SU-DHL-6 (cell line): ENCODE measurements at regions not wholly inside any gene's neighbourhood (a gene's known extent, or its start where the extent isn't known, plus 50 kb on each side); places are given as distances from the start of the nearest gene placed in this dataset.

Experiments used
- H2AFZ ChIP-seq: fragments of 200-600 bp; sonication (generic); 2 replicates; pipeline ENCODE4 v1.6.1; 2014; ENCODE audit warnings: low read depth, mild to moderate bottlenecking, moderate library complexity, mixed read lengths, antibody characterized with exemption, low read length; ENCODE audit not compliant: severe bottlenecking
- H3F3A ChIP-seq: fragments of 200-600 bp; shearing (Covaris generic); 2 replicates; pipeline ENCODE4 v1.6.0; 2016; ENCODE audit warnings: antibody characterized with exemption, mild to moderate bottlenecking; ENCODE audit not compliant: insufficient read depth
- H3K27ac ChIP-seq: fragments of 200-600 bp; sonication (generic); 2 replicates; pipeline ENCODE4 v1.5.1; 2016; ENCODE audit warnings: low read depth, mild to moderate bottlenecking, low read length, moderate library complexity, mixed read lengths
- H3K27me3 ChIP-seq: fragments of 200-600 bp; sonication (generic), shearing (Covaris generic); 2 replicates; pipeline ENCODE4 v1.6.0; 2014; ENCODE audit warnings: mild to moderate bottlenecking, low read length
- H3K36me3 ChIP-seq: fragments of 200-600 bp; sonication (generic); 2 replicates; pipeline ENCODE4 v1.6.1; 2014; ENCODE audit warnings: mild to moderate bottlenecking, low read length, mixed read lengths
- H3K4me2 ChIP-seq: fragments of 300-600, 200-600 bp; shearing (Covaris generic), sonication (generic); 2 replicates; pipeline ENCODE4 v1.6.0; 2014; ENCODE audit warnings: low read length, low read depth, mild to moderate bottlenecking; ENCODE audit not compliant: poor library complexity, severe bottlenecking
- H3K4me3 ChIP-seq: fragments of 200-600 bp; sonication (generic); 2 replicates; pipeline ENCODE4 v1.5.1; 2014; ENCODE audit warnings: antibody characterized with exemption, low read length, mild to moderate bottlenecking, mixed read lengths; ENCODE audit not compliant: insufficient read depth, poor library complexity, severe bottlenecking
- H3K79me2 ChIP-seq: fragments of 200-600 bp; sonication (generic); 2 replicates; pipeline ENCODE4 v1.6.1; 2014; ENCODE audit warnings: mild to moderate bottlenecking, low read length, moderate library complexity; ENCODE audit not compliant: insufficient read depth
- H3K9ac ChIP-seq: fragments of 200-600 bp; sonication (generic); 2 replicates; pipeline ENCODE4 v1.7.0; 2014; ENCODE audit warnings: mild to moderate bottlenecking, low read length
- H3K9me2 ChIP-seq: fragments of 200-600 bp; sonication (generic); replicated peaks from 2 replicates; pipeline ENCODE4 v1.6.1; 2014; ENCODE audit warnings: low read length; ENCODE audit not compliant: insufficient read depth
- H3K9me3 ChIP-seq: fragments of 200-600 bp; sonication (generic); 2 replicates; pipeline ENCODE4 v1.6.1; 2014; ENCODE audit warnings: low read length, mixed read lengths; ENCODE audit not compliant: insufficient read depth
- H4K20me1 ChIP-seq: fragments of 200-600 bp; sonication (generic); 2 replicates; pipeline ENCODE4 v1.6.1; 2014; ENCODE audit warnings: low read depth, mild to moderate bottlenecking, antibody characterized with exemption, low read length, moderate library complexity, mixed read lengths
- CTCF ChIP-seq: fragments of 200-600 bp; sonication (generic); IDR thresholded peaks from one replicate; pipeline ENCODE4 v1.5.1; 2017; ENCODE audit warnings: antibody characterized with exemption, mild to moderate bottlenecking, low read length, moderate library complexity; ENCODE audit not compliant: insufficient read depth, poor library complexity, severe bottlenecking
- EZH2phosphoT487 ChIP-seq: fragments of 200-600 bp; sonication (generic), shearing (Covaris generic); conservative IDR thresholded peaks from 2 replicates; pipeline ENCODE4 v1.6.1; 2018; ENCODE audit warnings: mild to moderate bottlenecking, antibody characterized with exemption, low read length, moderate library complexity, mixed read lengths

GRCh38 chr14:44830371-44830770, 131.4 kb downstream of the KLHL28 start:
- no peaks in the 10 kb centered on the region for H3K79me2 ChIP-seq
- no peak overlapping the region for H3K4me2 ChIP-seq
- no peak overlapping the region for H2AFZ ChIP-seq
- H3K4me3 ChIP-seq: no peak overlapping the region
- no peaks in the 10 kb centered on the region for H3K36me3 ChIP-seq
- no peak overlapping the region for H3K27ac ChIP-seq
- H3F3A ChIP-seq: no peaks in the 10 kb centered on the region
- no peak overlapping the region for H3K9ac ChIP-seq
- no peaks in the 10 kb centered on the region for H3K27me3 ChIP-seq
- no peaks in the 10 kb centered on the region for H3K9me2 ChIP-seq
- no peaks in the 10 kb centered on the region for H3K9me3 ChIP-seq
- no peaks in the 10 kb centered on the region for H4K20me1 ChIP-seq
- TF ChIP-seq EZH2phosphoT487 (no peak), CTCF (no peak)

- H3K27me3 ChIP-seq: no peaks in the 10 kb centered on the region
- no peaks in the 10 kb centered on the region for H3K9me2 ChIP-seq
- no peak for TF ChIP-seq CTCF
- no peak for TF ChIP-seq EZH2phosphoT487
- no peaks in the 10 kb centered on the region for H3K9me3 ChIP-seq
- H2AFZ ChIP-seq: no peak overlapping the region
- H3K36me3 ChIP-seq: no peaks in the 10 kb centered on the region
- no peak overlapping the region for H3K4me3 ChIP-seq
- H3F3A ChIP-seq: no peaks in the 10 kb centered on the region
- H3K9ac ChIP-seq: no peak overlapping the region
- no peak overlapping the region for H3K4me2 ChIP-seq
- H3K27ac ChIP-seq: no peak overlapping the region
- no peaks in the 10 kb centered on the region for H3K79me2 ChIP-seq
- H4K20me1 ChIP-seq: no peaks in the 10 kb centered on the region
These were observed 132.7 kb downstream of the KLHL28 start for GRCh38 chr14:44829021-44829420.

- Histone ChIP-seq H3F3A (no peaks in the 10 kb centered on the region), H3K9ac (no peak overlapping the region), H3K36me3 (no peaks in the 10 kb centered on the region), H3K9me2 (no peaks in the 10 kb centered on the region), H3K4me2 (no peak overlapping the region), H2AFZ (no peak overlapping the region), H3K79me2 (no peaks in the 10 kb centered on the region), H3K27ac (no peak overlapping the region), H3K9me3 (no peaks in the 10 kb centered on the region), H3K27me3 (no peaks in the 10 kb centered on the region), H4K20me1 (no peaks in the 10 kb centered on the region), H3K4me3 (no peak overlapping the region)
- no peak for TF ChIP-seq EZH2phosphoT487
- TF ChIP-seq CTCF: no peak
These were observed 133.7 kb downstream of the KLHL28 start for GRCh38 chr14:44828023-44828422.
